CD4-positive, alpha-beta T cell treated with Interleukin-4 for 1 hour (primary cell): ENCODE measurements at regions not wholly inside any gene's neighbourhood (a gene's known extent, or its start where the extent isn't known, plus 50 kb on each side); places are given as distances from the start of the nearest gene placed in this dataset.

Experiments used
- DNase-seq, 2 donors: peaks; one replicate each; pipeline ENCODE4 v3.0.0-alpha.2; 2020 to 2022

GRCh38 chrX:9196961-9197640 is 163.2 kb upstream of the FAM9B start:
- no peak for DNase-seq

- DNase-seq = no peak
These were observed 170.6 kb upstream of the FAM9B start for GRCh38 chrX:9204560-9204959.

DNA sequence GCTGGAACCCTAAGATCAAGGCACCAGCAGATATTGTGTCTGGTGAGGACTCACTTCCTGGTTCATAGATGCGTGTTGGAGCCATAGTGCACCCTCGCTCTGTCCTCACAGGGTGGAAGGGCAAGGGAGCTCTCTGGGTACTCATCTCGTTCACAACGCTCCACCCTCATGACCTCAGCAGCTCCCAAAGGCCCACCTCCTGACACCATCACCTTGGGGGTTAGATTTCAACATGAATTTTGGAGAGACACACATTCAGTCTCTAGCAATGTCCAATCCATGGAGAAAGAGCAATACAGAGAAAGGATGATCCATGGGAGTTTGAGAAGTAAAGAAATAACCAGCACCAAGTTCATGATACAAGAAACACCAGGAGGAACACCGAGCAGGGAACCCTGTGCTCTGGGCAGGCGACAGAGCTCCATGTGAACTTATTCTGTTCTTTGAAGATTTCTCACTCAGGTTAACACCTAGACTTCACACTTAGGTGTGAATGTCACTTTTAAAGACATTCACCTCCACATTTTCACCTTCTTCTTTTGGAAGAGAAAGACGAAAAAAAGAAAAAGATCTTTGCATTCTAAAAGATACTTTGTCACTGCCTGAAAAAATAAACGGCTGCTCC is 171.8 kb upstream of the FAM9B start:
- DNase-seq = peak in 1 of 2 donors; percentile 10

- DNase-seq = no peak
These were observed 173.2 kb upstream of the FAM9B start for GRCh38 chrX:9207142-9207541.

GRCh38 chrX:9211269-9211668 is 177.3 kb upstream of the FAM9B start:
- no peak for DNase-seq

- DNase-seq = no peak
These were observed 187.9 kb upstream of the FAM9B start for GRCh38 chrX:9221781-9222180.

DNA sequence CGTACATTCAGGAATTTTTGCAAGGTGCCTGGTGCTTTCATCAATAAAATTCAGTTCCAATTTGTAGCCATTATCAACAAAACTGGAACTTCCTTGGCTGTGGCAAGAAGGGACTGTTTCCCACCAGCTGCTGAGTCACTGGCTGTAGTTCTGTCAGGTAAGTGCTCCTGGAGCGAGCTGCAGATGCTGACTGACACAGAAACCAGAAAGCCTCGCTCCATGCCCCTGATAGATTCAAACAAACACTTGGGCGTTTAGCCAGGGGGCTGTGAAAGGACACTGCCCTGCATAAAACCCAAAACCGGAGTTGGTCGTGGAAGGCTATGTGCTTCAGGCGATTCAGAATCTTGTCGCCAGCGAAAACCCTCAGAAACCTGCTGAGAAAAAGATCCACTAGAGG is 188.4 kb upstream of the FAM9B start:
- no peak for DNase-seq

- no peak for DNase-seq
These were observed 193.3 kb upstream of the FAM9B start for GRCh38 chrX:9227276-9227675.

DNA sequence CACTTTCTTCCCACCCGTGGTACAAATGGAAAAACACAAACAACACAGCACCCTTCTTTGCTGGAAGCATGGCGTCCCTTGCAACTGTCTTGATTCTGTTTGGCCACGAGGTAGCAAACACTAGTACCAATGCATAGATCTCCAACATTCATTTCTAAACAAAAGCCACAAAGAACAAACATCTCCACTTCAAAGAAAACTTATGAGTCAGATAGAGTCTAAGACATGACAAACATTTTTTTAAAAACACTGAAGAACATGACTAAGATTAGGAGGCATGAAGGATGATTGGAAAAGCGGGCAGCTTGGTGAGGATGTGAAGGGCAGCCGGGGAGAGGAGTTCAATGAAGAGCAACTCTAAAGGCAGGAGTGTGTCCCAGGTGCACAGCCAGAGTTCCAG is 197.6 kb upstream of the FAM9B start:
- DNase-seq = no peak

- no peak for DNase-seq
These were observed 199.2 kb upstream of the FAM9B start for GRCh38 chrX:9233141-9233540.

GRCh38 chrX:9234315-9234714 is 200.4 kb upstream of the FAM9B start:
- no peak for DNase-seq

- DNase-seq = no peak
These were observed 201.8 kb upstream of the FAM9B start for GRCh38 chrX:9235722-9236121.

DNA sequence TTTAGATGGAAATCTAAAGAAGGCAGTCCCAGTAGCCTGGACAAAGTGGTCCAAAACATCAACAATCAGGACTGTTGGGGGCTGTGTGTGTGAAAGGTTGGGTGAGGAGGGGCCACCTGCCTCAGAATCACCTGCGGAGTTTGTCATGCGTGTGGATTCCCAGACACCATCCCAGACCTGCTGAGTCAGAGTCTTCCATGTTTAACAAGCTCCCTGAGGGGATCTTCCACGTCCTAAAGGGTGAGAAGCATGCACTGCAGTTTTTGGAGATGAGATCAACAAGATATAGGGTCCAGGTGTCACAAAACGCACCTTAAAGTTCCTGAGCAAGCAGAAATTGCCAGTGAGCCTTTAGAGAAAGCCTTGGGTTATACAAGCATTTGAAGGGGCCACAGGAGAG is 207.0 kb upstream of the FAM9B start:
- DNase-seq = no peak

GRCh38 chrX:9241427-9241826 is 207.5 kb upstream of the FAM9B start:
- no peak for DNase-seq

DNA sequence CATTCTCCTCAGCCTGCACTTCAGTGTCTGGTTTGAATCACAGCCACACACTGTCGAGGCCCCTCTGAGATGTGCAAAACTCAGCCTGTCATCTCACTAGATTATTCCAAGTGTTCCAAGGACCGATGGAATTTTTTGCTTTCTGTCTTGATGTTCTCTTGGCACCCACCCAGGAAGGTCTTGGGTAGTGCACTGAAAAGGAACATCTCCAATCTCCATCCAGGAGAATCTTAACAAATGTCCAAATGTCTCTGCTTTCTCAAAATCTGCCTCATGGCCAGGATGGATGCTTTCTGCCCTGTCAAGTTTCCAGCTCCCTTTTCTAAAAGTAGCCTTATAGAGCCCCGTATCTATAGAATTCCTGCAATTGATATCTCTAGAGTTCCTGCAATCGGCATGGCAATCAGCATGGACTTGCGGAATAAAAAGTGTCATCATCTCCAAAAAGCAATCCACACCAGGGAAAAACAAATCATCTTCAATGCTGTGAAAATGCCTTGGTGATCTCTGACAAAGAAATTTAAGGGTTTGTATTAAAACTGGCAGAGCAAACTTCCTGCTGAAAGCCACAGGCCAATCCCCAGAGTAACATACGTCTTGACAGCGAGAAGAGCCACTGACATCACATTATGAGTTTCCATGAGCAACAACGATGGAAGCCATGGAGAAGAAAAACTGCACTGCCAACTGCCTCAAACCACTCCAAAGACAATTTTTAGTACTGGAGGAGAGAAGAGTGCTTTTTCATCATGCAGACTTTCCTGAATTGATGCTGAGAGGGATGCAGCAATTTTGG is 215.3 kb upstream of the FAM9B start:
- no peak for DNase-seq

DNA sequence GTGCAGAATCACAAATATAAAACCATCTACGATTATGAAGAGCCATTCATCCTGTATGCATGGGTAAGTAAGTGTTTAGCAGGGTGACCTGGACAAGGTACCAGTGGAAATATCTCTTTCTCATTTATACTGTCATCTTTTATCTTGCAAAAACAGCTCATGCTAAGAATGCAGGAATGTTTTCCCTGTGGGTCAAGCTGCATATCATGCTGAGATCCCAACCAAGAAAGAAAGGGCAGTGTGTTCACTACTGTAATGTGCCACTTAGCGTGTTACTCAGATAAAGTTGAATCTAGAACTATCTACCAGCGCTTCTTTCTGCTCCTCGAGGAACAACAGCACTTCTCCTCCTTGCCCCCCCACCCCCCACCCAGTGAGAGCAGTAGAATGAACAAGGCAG is 212.7 kb upstream of the TBL1X start:
- no peak for DNase-seq

- no peak for DNase-seq
These were observed 211.6 kb upstream of the TBL1X start for GRCh38 chrX:9253211-9253610.

GRCh38 chrX:9257718-9258420 is 207.0 kb upstream of the TBL1X start:
- DNase-seq = no peak

- no peak for DNase-seq
These were observed 206.3 kb upstream of the TBL1X start for GRCh38 chrX:9258421-9259104.

- DNase-seq = no peak
These were observed 204.3 kb upstream of the TBL1X start for GRCh38 chrX:9260603-9261002.

GRCh38 chrX:9267415-9267814 is 197.4 kb upstream of the TBL1X start:
- DNase-seq = no peak

DNA sequence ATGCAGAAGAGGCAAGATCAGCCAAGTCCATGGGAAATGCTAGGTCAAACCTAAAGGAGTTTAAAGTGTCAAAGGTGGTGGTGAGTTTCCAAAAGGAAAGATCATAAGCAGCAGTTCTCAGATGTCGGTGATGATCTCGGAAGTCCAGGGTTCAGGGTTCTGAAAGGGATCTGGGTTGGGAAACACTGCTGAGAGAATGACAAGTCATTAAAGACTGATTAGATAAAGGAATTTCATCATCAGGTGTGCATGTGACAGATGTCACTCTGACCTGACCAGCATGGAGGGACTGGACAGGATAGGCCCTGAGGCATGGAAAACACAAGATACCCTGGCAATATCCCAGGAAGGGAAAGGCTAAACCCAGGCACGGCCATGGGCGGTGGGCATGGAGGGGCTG is 195.7 kb upstream of the TBL1X start:
- DNase-seq = no peak
